ENCODE measurements at regions not wholly inside any gene's neighbourhood (a gene's known extent, or its start where the extent isn't known, plus 50 kb on each side); places are given as distances from the start of the nearest gene placed in this dataset.

GRCh38 chr6:79864421-79864820 is 82.9 kb downstream of the ELOVL4 start:
- no peak for DNase-seq (ENCODE audit: low read depth)

GRCh38 chr6:79864001-79864400 is 83.4 kb downstream of the ELOVL4 start:
- no peak for DNase-seq (ENCODE audit: low read depth)

- DNase-seq (ENCODE audit: low read depth): no peak
These were observed 83.8 kb downstream of the ELOVL4 start for GRCh38 chr6:79863566-79863965.

- no peak for DNase-seq (ENCODE audit: low read depth)
These were observed 84.6 kb downstream of the ELOVL4 start for GRCh38 chr6:79862711-79863110.

- DNase-seq (ENCODE audit: low read depth): no peak
These were observed 85.2 kb downstream of the ELOVL4 start for GRCh38 chr6:79862126-79862525.

- DNase-seq (ENCODE audit: low read depth): no peak
These were observed 86.3 kb downstream of the ELOVL4 start for GRCh38 chr6:79861023-79861422.

GRCh38 chr6:79847426-79847825 is 99.9 kb downstream of the ELOVL4 start:
- no peak for DNase-seq (ENCODE audit: low read depth)

- no peak for DNase-seq (ENCODE audit: low read depth)
These were observed 104.8 kb downstream of the ELOVL4 start for GRCh38 chr6:79842376-79843040.

- no peak for DNase-seq (ENCODE audit: low read depth)
These were observed 105.6 kb downstream of the ELOVL4 start for GRCh38 chr6:79841577-79842375.

GRCh38 chr6:79838851-79839250 is 108.5 kb downstream of the ELOVL4 start:
- DNase-seq (ENCODE audit: low read depth): no peak

GRCh38 chr6:79833964-79834284 is 113.4 kb downstream of the ELOVL4 start:
- no peak for DNase-seq (ENCODE audit: low read depth)

- no peak for DNase-seq (ENCODE audit: low read depth)
These were observed 113.9 kb downstream of the ELOVL4 start for GRCh38 chr6:79833264-79833963.

- no peak for DNase-seq (ENCODE audit: low read depth)
These were observed 114.6 kb downstream of the ELOVL4 start for GRCh38 chr6:79832723-79833122.

GRCh38 chr6:79824202-79824601 is 123.2 kb downstream of the ELOVL4 start:
- no peak for DNase-seq (ENCODE audit: low read depth)

- no peak for DNase-seq (ENCODE audit: low read depth)
These were observed 125.5 kb downstream of the ELOVL4 start for GRCh38 chr6:79821859-79822258.

- no peak for DNase-seq (ENCODE audit: low read depth)
These were observed 128.9 kb downstream of the ELOVL4 start for GRCh38 chr6:79818471-79818870.

- no peak for DNase-seq (ENCODE audit: low read depth)
These were observed 132.4 kb downstream of the ELOVL4 start for GRCh38 chr6:79814940-79815339.

- DNase-seq (ENCODE audit: low read depth): peak; percentile 31
These were observed 133.3 kb downstream of the ELOVL4 start for GRCh38 chr6:79813854-79814709.

- no peak for DNase-seq (ENCODE audit: low read depth)
These were observed 134.1 kb downstream of the ELOVL4 start for GRCh38 chr6:79813143-79813850.

- no peak for DNase-seq (ENCODE audit: low read depth)
These were observed 135.2 kb downstream of the ELOVL4 start for GRCh38 chr6:79812195-79812594.

GRCh38 chr6:79810871-79811270 is 136.5 kb downstream of the ELOVL4 start:
- no peak for DNase-seq (ENCODE audit: low read depth)
